ENCODE measurements at regions not wholly inside any gene's neighbourhood (a gene's known extent, or its start where the extent isn't known, plus 50 kb on each side); places are given as distances from the start of the nearest gene placed in this dataset.

DNA sequence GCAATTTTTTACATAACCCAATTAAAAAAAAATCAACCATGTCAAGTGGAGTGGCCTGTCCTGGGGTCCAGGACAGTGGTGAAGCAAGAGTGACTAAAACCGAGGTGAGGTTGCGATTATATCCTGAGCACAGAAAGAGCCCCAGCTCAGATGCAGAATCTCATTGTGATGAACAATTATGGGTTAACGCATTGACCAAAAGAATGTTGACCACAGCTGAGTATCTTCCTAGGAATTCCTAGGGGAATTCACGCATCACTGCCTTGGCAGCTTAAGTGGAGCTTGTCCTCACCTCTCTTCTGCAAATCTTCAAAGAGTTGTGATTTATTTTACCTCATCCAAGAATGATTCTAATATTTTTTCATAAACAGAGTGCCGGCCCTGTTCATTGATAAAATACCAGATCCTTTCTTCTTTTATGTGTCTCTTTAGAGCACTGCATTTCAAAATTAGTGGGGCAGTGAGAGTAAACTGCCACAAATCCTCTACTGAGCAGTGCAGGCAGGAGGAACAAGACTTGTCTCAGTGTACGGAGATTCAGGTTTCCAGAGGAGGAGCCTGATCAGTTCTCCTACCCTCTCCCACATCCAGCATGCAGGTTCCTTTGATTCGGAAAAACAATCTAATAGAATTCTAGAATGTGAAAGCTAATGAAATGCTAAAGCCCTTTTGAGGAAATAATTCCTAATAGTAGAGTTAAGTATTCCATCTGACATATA lies 60.1 kb upstream of the ZNF184 start:
- FAIRE-seq (no peak), DNase-seq (ENCODE audit: low read depth, low spot score) (no peak)
- intact Hi-C loops (cut with micrococcal nuclease) (no loop called here), dilution Hi-C loops (cut with MboI; ENCODE audit: extremely low pct_ligation_motif_present, low sequenced_read_pairs) (no loop called here)
- no peaks in the 10 kb centered on the region for H3K79me2 ChIP-seq (ENCODE audit: control insufficient read depth, insufficient read depth, low read length)
- TF ChIP-seq POLR2AphosphoS5 (IDR thresholded peaks at IDR 0.05; ENCODE audit: insufficient read depth, low read depth, low read length) (no peak), GATA2 (IDR thresholded peaks at IDR 0.05; ENCODE audit: insufficient read depth, insufficient read length, low read depth, low read length) (no peak), JUN (IDR thresholded peaks at IDR 0.05; ENCODE audit: borderline replicate concordance, insufficient read depth, insufficient read length, low read depth) (no peak), MYC (IDR thresholded peaks at IDR 0.05; ENCODE audit: low read depth, low read length) (no peak), POLR2A (IDR thresholded peaks at IDR 0.05; ENCODE audit: low read depth, low read length) (no peak), FOS (IDR thresholded peaks at IDR 0.05; ENCODE audit: borderline replicate concordance, insufficient read depth, low read length) (no peak), EZH2 (IDR thresholded peaks at IDR 0.05; ENCODE audit: borderline replicate concordance, low read depth, low read length, severe bottlenecking) (no peak)
- TF ChIP-seq, protein P1, sequence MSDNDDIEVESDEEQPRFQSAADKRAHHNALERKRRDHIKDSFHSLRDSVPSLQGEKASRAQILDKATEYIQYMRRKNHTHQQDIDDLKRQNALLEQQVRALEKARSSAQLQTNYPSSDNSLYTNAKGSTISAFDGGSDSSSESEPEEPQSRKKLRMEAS (IDR thresholded peaks at IDR 0.05; ENCODE audit: insufficient read depth, insufficient read length) = no peak
- TF ChIP-seq, protein P2, sequence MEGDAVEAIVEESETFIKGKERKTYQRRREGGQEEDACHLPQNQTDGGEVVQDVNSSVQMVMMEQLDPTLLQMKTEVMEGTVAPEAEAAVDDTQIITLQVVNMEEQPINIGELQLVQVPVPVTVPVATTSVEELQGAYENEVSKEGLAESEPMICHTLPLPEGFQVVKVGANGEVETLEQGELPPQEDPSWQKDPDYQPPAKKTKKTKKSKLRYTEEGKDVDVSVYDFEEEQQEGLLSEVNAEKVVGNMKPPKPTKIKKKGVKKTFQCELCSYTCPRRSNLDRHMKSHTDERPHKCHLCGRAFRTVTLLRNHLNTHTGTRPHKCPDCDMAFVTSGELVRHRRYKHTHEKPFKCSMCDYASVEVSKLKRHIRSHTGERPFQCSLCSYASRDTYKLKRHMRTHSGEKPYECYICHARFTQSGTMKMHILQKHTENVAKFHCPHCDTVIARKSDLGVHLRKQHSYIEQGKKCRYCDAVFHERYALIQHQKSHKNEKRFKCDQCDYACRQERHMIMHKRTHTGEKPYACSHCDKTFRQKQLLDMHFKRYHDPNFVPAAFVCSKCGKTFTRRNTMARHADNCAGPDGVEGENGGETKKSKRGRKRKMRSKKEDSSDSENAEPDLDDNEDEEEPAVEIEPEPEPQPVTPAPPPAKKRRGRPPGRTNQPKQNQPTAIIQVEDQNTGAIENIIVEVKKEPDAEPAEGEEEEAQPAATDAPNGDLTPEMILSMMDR (IDR thresholded peaks at IDR 0.05; ENCODE audit: extremely low read depth in 1 of 2, insufficient read depth in 1 of 2, low read depth in 1 of 2, low read length in 2 of 2) = no peak
- BruUV-seq (replicated peaks) = no TSS peak
- H3K4me2 ChIP-seq (ENCODE audit: insufficient read depth, low read length) = no peak overlapping the region
- no peaks in the 10 kb centered on the region for H3K36me3 ChIP-seq (ENCODE audit: control insufficient read depth in 2 of 2, extremely low read depth in 1 of 2, insufficient read depth in 2 of 2, low read length in 2 of 2)
- H2AFZ ChIP-seq (ENCODE audit: low read depth, low read length) = no peak overlapping the region
- H3K9ac ChIP-seq (replicated peaks; ENCODE audit: extremely low read depth, insufficient read depth, low read length) = no peak overlapping the region
- no peaks in the 10 kb centered on the region for H3K9me1 ChIP-seq (replicated peaks; ENCODE audit: control insufficient read depth, extremely low read depth, insufficient read depth, low read length)
- H3K4me3 ChIP-seq (replicated peaks in 1 of 3; ENCODE audit: insufficient read depth in 1 of 3, low read depth in 1 of 3, low read length in 3 of 3) = no peak overlapping the region
- CTCF ChIA-PET = interaction anchor here (2.0 kb wide), 1 partner anchor 14 kb away, joined by 6 read pairs; no protein-coding TSS in a partner anchor
- no peaks in the 10 kb centered on the region for H4K20me1 ChIP-seq (replicated peaks; ENCODE audit: control insufficient read depth, extremely low read depth, insufficient read depth, low read length)
- H3K4me1 ChIP-seq (ENCODE audit: control insufficient read depth, extremely low read depth, insufficient read depth, low read length) = no peaks in the 10 kb centered on the region
- H3K9me3 ChIP-seq (replicated peaks; ENCODE audit: control insufficient read depth, insufficient read depth, low read length) = no peaks in the 10 kb centered on the region
- H3K27me3 ChIP-seq (ENCODE audit: control insufficient read depth in 2 of 2, insufficient read depth in 2 of 2, low read length in 2 of 2) = peaks cover 0 to 3% of the 10 kb centered on the region in 2 experiments
- no peak overlapping the region for H3K27ac ChIP-seq (ENCODE audit: insufficient read depth, low read depth, low read length)
- POLR2A ChIA-PET = no interaction called here

Data from endothelial cell of umbilical vein (primary cell).